SU-DHL-6 (cell line): ENCODE measurements at regions not wholly inside any gene's neighbourhood (a gene's known extent, or its start where the extent isn't known, plus 50 kb on each side); places are given as distances from the start of the nearest gene placed in this dataset.

Experiments used
- H2AFZ ChIP-seq: fragments of 200-600 bp; sonication (generic); 2 replicates; pipeline ENCODE4 v1.6.1; 2014; ENCODE audit warnings: low read depth, mild to moderate bottlenecking, moderate library complexity, mixed read lengths, antibody characterized with exemption, low read length; ENCODE audit not compliant: severe bottlenecking
- H3F3A ChIP-seq: fragments of 200-600 bp; shearing (Covaris generic); 2 replicates; pipeline ENCODE4 v1.6.0; 2016; ENCODE audit warnings: antibody characterized with exemption, mild to moderate bottlenecking; ENCODE audit not compliant: insufficient read depth
- H3K27ac ChIP-seq: fragments of 200-600 bp; sonication (generic); 2 replicates; pipeline ENCODE4 v1.5.1; 2016; ENCODE audit warnings: low read depth, mild to moderate bottlenecking, low read length, moderate library complexity, mixed read lengths
- H3K27me3 ChIP-seq: fragments of 200-600 bp; sonication (generic), shearing (Covaris generic); 2 replicates; pipeline ENCODE4 v1.6.0; 2014; ENCODE audit warnings: mild to moderate bottlenecking, low read length
- H3K36me3 ChIP-seq: fragments of 200-600 bp; sonication (generic); 2 replicates; pipeline ENCODE4 v1.6.1; 2014; ENCODE audit warnings: mild to moderate bottlenecking, low read length, mixed read lengths
- H3K4me2 ChIP-seq: fragments of 300-600, 200-600 bp; shearing (Covaris generic), sonication (generic); 2 replicates; pipeline ENCODE4 v1.6.0; 2014; ENCODE audit warnings: low read length, low read depth, mild to moderate bottlenecking; ENCODE audit not compliant: poor library complexity, severe bottlenecking
- H3K4me3 ChIP-seq: fragments of 200-600 bp; sonication (generic); 2 replicates; pipeline ENCODE4 v1.5.1; 2014; ENCODE audit warnings: antibody characterized with exemption, low read length, mild to moderate bottlenecking, mixed read lengths; ENCODE audit not compliant: insufficient read depth, poor library complexity, severe bottlenecking
- H3K79me2 ChIP-seq: fragments of 200-600 bp; sonication (generic); 2 replicates; pipeline ENCODE4 v1.6.1; 2014; ENCODE audit warnings: mild to moderate bottlenecking, low read length, moderate library complexity; ENCODE audit not compliant: insufficient read depth
- H3K9ac ChIP-seq: fragments of 200-600 bp; sonication (generic); 2 replicates; pipeline ENCODE4 v1.7.0; 2014; ENCODE audit warnings: mild to moderate bottlenecking, low read length
- H3K9me2 ChIP-seq: fragments of 200-600 bp; sonication (generic); replicated peaks from 2 replicates; pipeline ENCODE4 v1.6.1; 2014; ENCODE audit warnings: low read length; ENCODE audit not compliant: insufficient read depth
- H3K9me3 ChIP-seq: fragments of 200-600 bp; sonication (generic); 2 replicates; pipeline ENCODE4 v1.6.1; 2014; ENCODE audit warnings: low read length, mixed read lengths; ENCODE audit not compliant: insufficient read depth
- H4K20me1 ChIP-seq: fragments of 200-600 bp; sonication (generic); 2 replicates; pipeline ENCODE4 v1.6.1; 2014; ENCODE audit warnings: low read depth, mild to moderate bottlenecking, antibody characterized with exemption, low read length, moderate library complexity, mixed read lengths
- CTCF ChIP-seq: fragments of 200-600 bp; sonication (generic); IDR thresholded peaks from one replicate; pipeline ENCODE4 v1.5.1; 2017; ENCODE audit warnings: antibody characterized with exemption, mild to moderate bottlenecking, low read length, moderate library complexity; ENCODE audit not compliant: insufficient read depth, poor library complexity, severe bottlenecking
- EZH2phosphoT487 ChIP-seq: fragments of 200-600 bp; sonication (generic), shearing (Covaris generic); conservative IDR thresholded peaks from 2 replicates; pipeline ENCODE4 v1.6.1; 2018; ENCODE audit warnings: mild to moderate bottlenecking, antibody characterized with exemption, low read length, moderate library complexity, mixed read lengths

- Histone ChIP-seq H3K9ac (no peak overlapping the region), H3K79me2 (no peaks in the 10 kb centered on the region), H3K9me3 (no peaks in the 10 kb centered on the region), H3K27me3 (no peaks in the 10 kb centered on the region), H3K36me3 (no peaks in the 10 kb centered on the region), H3K27ac (no peak overlapping the region), H2AFZ (no peak overlapping the region), H3K4me3 (no peak overlapping the region), H3F3A (no peaks in the 10 kb centered on the region), H3K9me2 (no peaks in the 10 kb centered on the region), H3K4me2 (no peak overlapping the region), H4K20me1 (no peaks in the 10 kb centered on the region)
- TF ChIP-seq EZH2phosphoT487: no peak
Measured at GRCh38 chr3:117628823-117629291, 919.3 kb downstream of the TUSC7 start.

- Histone ChIP-seq H3K79me2 (no peaks in the 10 kb centered on the region), H3K9ac (no peak overlapping the region), H3K4me2 (no peak overlapping the region), H3K4me3 (no peak overlapping the region), H3K27ac (no peak overlapping the region), H3K27me3 (no peaks in the 10 kb centered on the region), H4K20me1 (no peaks in the 10 kb centered on the region), H3K9me2 (no peaks in the 10 kb centered on the region), H2AFZ (no peak overlapping the region), H3F3A (no peaks in the 10 kb centered on the region), H3K9me3 (no peaks in the 10 kb centered on the region), H3K36me3 (no peaks in the 10 kb centered on the region)
- TF ChIP-seq CTCF (no peak), EZH2phosphoT487 (no peak)
Measured at GRCh38 chr3:117629505-117629904, 919.9 kb downstream of the TUSC7 start.

- Histone ChIP-seq H3K4me2 (no peak overlapping the region), H3K4me3 (no peak overlapping the region)
Measured at GRCh38 chr3:117630469-117630868, 920.9 kb downstream of the TUSC7 start.

More at GRCh38 chr3:117630469-117630868, 920.9 kb downstream of the TUSC7 start:
- H3K9ac ChIP-seq: no peak overlapping the region
- H3K27ac ChIP-seq: no peak overlapping the region
- no peaks in the 10 kb centered on the region for H3F3A ChIP-seq
- no peak overlapping the region for H2AFZ ChIP-seq
- H4K20me1 ChIP-seq: no peaks in the 10 kb centered on the region
- H3K36me3 ChIP-seq: no peaks in the 10 kb centered on the region
- no peaks in the 10 kb centered on the region for H3K9me2 ChIP-seq
- H3K27me3 ChIP-seq: no peaks in the 10 kb centered on the region
- TF ChIP-seq EZH2phosphoT487 (no peak), CTCF (no peak)
- no peaks in the 10 kb centered on the region for H3K9me3 ChIP-seq
- H3K79me2 ChIP-seq: no peaks in the 10 kb centered on the region
